Gastroesophageal sphincter (tissue), 4 donors: ENCODE measurements at regions not wholly inside any gene's neighbourhood (a gene's known extent, or its start where the extent isn't known, plus 50 kb on each side); places are given as distances from the start of the nearest gene placed in this dataset.

Source experiments
- ATAC-seq: fragments of 150-250 bp; one replicate; pipeline ENCODE4 v1.9.1; 2016; ENCODE audit warnings: mild to moderate bottlenecking, moderate library complexity
- H3K27ac ChIP-seq, 4 donors: fragments of 200-600 bp; sonication (generic) in 3 of 4; 1 replicate in 3 of 4; 2 replicates in 1 of 4; pipeline ENCODE4 v1.5.1; 2016 to 2019
- H3K27me3 ChIP-seq: fragments of 200-600 bp; sonication (generic); one replicate; pipeline ENCODE4 v1.5.1; 2019
- H3K36me3 ChIP-seq, 2 donors: fragments of 200-600 bp; sonication (generic); one replicate each; pipeline ENCODE4 v1.5.1; 2019; ENCODE audit warnings: control low read depth in 1 of 2
- H3K4me1 ChIP-seq, 3 donors: fragments of 200-600 bp; sonication (generic); 1 replicate in 2 of 3; 2 replicates in 1 of 3; pipeline ENCODE4 v1.5.1; 2016 to 2019; ENCODE audit warnings: control low read depth in 2 of 3
- H3K4me3 ChIP-seq, 2 donors: fragments of 200-600 bp; sonication (generic); one replicate each; pipeline ENCODE4 v1.5.1; 2019; ENCODE audit warnings: mild to moderate bottlenecking in 1 of 2, moderate library complexity in 1 of 2
- H3K9me3 ChIP-seq, 3 donors: fragments of 200-600 bp; sonication (generic); one replicate each; pipeline ENCODE4 v1.5.1; 2017 to 2019; ENCODE audit warnings: control low read depth in 2 of 3
- EP300 ChIP-seq: sonication (generic); formaldehyde crosslinking; IDR thresholded peaks from one replicate; pipeline ENCODE4 v1.6.1; 2017; ENCODE audit warnings: antibody characterized with exemption, mild to moderate bottlenecking
- POLR2A ChIP-seq, 2 donors: fragments of 450-650 bp; IDR thresholded peaks; one replicate each; pipeline ENCODE4 v1.6.1; 2017; ENCODE audit warnings: antibody characterized with exemption in 2 of 2, mild to moderate bottlenecking in 2 of 2, moderate library complexity in 1 of 2
- POLR2AphosphoS5 ChIP-seq: sonication (generic); formaldehyde crosslinking; IDR thresholded peaks from one replicate; pipeline ENCODE4 v1.6.1; 2017; ENCODE audit warnings: antibody characterized with exemption
- WGBS, 2 donors: methylation state at CpG; one replicate each; pipeline ENCODE4 v1.1.5; 2018; ENCODE audit warnings: low coverage in 1 of 2; 5-methylcytosine and 5-hydroxymethylcytosine counted together
- TF ChIP-seq, protein P1 (sequence below), 4 experiments: fragments of 200-600 bp in 2 of 4; fragments of 450-650 bp in 2 of 4; sonication (generic) in 1 of 4; IDR thresholded peaks; one replicate each; pipeline ENCODE4 v1.5.1; 2017 to 2019; ENCODE audit warnings: antibody characterized with exemption in 4 of 4, mild to moderate bottlenecking in 2 of 4, moderate library complexity in 2 of 4

DNA sequence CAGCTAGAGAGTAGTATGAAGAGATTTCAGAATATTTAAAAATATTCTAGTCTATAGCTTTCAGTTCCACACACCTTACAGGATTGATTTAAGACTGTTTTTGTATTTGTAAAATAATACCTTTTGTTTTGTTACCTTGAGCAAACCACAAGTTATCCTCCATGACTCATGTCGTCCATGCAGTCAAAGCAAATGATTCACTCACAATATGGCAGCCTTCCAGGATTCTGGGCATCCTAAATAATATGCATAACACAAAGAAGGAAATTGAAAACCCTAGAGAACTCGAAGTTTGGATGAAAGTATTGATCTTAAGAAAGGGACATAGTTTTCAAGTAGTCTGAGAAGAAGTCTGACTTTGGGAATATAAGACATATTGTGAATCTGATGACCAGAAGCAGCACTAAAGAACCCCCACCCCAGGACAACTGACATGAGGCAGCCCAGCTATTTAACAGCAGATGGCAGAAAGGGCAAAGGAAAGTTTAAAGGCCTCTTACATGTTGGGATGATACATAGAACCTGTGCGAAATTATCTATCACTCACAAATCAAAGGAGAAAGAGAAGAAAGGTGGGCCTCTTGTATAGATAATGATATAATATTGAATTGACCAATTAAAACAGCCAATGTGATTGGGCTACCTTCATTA, 857.9 kb downstream of the BRINP3 start:
- Histone ChIP-seq H3K4me1 (no peaks in the 10 kb centered on the region), H3K9me3 (no peaks in the 10 kb centered on the region), H3K27ac (no peak overlapping the region), H3K36me3 (no peaks in the 10 kb centered on the region), H3K4me3 (no peak overlapping the region), H3K27me3 (no peaks in the 10 kb centered on the region)
- TF ChIP-seq POLR2A (IDR thresholded peaks at IDR 0.05) (no peak), EP300 (no peak), POLR2AphosphoS5 (no peak)
- TF ChIP-seq, protein P1, sequence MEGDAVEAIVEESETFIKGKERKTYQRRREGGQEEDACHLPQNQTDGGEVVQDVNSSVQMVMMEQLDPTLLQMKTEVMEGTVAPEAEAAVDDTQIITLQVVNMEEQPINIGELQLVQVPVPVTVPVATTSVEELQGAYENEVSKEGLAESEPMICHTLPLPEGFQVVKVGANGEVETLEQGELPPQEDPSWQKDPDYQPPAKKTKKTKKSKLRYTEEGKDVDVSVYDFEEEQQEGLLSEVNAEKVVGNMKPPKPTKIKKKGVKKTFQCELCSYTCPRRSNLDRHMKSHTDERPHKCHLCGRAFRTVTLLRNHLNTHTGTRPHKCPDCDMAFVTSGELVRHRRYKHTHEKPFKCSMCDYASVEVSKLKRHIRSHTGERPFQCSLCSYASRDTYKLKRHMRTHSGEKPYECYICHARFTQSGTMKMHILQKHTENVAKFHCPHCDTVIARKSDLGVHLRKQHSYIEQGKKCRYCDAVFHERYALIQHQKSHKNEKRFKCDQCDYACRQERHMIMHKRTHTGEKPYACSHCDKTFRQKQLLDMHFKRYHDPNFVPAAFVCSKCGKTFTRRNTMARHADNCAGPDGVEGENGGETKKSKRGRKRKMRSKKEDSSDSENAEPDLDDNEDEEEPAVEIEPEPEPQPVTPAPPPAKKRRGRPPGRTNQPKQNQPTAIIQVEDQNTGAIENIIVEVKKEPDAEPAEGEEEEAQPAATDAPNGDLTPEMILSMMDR (IDR thresholded peaks at IDR 0.05) = no peak
- ATAC-seq = no peak
- 59 to 69% methylated on average over 3 of the region's 3 CpGs for WGBS, 2 donors

DNA sequence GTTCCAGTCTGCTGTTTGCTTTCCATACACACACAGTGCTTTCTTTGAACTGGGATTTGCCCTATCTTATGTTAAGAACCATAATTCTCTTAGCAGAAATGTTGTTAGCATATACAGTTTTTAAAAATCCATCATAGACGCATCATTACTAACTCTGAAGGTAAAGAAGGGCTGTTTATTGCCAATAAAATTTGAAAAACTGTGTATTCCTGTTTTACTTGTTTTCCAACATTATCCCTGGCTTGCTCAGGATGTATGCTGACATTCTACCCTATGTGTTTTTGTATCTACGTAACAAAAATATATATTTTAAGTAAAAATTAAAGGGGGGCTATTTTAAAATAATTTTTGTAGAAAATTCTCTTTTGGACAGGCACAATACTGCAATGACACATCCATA, 857.2 kb downstream of the BRINP3 start:
- 87 to 89% methylated on average over 2 of the region's 2 CpGs for WGBS, 2 donors
- no peaks in the 10 kb centered on the region for H3K36me3 ChIP-seq
- no peaks in the 10 kb centered on the region for H3K27me3 ChIP-seq
- TF ChIP-seq, protein P1 (IDR thresholded peaks at IDR 0.05) = no peak
- TF ChIP-seq POLR2A (IDR thresholded peaks at IDR 0.05) = no peak
- TF ChIP-seq POLR2AphosphoS5 = no peak
- no peak for TF ChIP-seq EP300
- H3K9me3 ChIP-seq = no peaks in the 10 kb centered on the region
- no peak for ATAC-seq
- H3K4me1 ChIP-seq = no peaks in the 10 kb centered on the region
- no peak overlapping the region for H3K4me3 ChIP-seq
- H3K27ac ChIP-seq = no peak overlapping the region

DNA sequence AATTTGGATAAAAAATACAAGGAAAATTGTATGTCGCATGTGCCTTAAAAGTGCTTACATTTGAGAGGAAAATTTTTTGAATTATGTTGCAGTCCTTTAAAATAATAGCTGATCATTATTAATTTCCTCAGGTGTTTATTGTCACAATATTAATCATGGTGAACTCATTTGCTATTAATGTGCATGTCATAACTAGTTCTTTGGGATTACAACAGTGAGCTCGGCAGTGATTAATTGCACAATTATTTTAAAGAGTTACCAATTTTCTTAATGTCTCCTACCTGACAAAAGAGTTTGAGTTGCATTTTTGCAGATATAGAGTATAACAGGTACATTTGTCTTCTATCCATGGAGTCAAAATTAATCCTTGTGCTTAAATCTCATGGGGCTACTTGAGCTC, 854.3 kb downstream of the BRINP3 start:
- no peak for ATAC-seq
- H3K27me3 ChIP-seq = no peaks in the 10 kb centered on the region
- WGBS, 2 donors = 91 to 93% methylated on average over 2 of the region's 2 CpGs

DNA sequence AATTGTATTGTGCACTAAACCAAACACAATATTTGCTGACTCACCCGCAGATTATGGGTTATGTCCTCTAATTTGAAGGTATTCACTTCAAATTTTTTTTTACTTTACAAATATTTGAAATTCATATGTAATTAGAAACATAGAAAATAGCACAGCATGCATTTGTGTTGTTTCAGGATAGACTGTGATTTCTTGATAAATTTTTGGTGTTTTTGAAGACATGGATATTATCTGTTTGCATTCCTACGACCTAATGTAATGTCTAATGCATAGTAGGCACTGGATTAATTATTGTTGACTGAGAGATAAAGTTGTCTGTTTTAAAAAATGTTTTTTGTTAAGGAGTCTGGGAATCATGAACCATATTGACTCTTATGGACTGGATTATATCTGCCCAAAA, 850.2 kb downstream of the BRINP3 start:
- H3K27ac ChIP-seq = no peak overlapping the region
- TF ChIP-seq EP300 (no peak), POLR2A (IDR thresholded peaks at IDR 0.05) (no peak), POLR2AphosphoS5 (no peak)
- TF ChIP-seq, protein P1 (IDR thresholded peaks at IDR 0.05) = no peak
- H3K36me3 ChIP-seq = no peaks in the 10 kb centered on the region
- WGBS, 2 donors = 60 to 65% methylated on average over 2 of the region's 2 CpGs
- ATAC-seq = no peak
- no peaks in the 10 kb centered on the region for H3K9me3 ChIP-seq
- no peak overlapping the region for H3K4me3 ChIP-seq
- H3K27me3 ChIP-seq = no peaks in the 10 kb centered on the region
- no peaks in the 10 kb centered on the region for H3K4me1 ChIP-seq

More for the DNA sequence above, 854.3 kb downstream of the BRINP3 start:
- Histone ChIP-seq H3K9me3 (no peaks in the 10 kb centered on the region), H3K27ac (no peak overlapping the region), H3K36me3 (no peaks in the 10 kb centered on the region), H3K4me1 (no peaks in the 10 kb centered on the region), H3K4me3 (no peak overlapping the region)
- no peak for TF ChIP-seq POLR2AphosphoS5
- TF ChIP-seq EP300 = no peak
- TF ChIP-seq POLR2A (IDR thresholded peaks at IDR 0.05) = no peak
- TF ChIP-seq, protein P1 (IDR thresholded peaks at IDR 0.05) = no peak

DNA sequence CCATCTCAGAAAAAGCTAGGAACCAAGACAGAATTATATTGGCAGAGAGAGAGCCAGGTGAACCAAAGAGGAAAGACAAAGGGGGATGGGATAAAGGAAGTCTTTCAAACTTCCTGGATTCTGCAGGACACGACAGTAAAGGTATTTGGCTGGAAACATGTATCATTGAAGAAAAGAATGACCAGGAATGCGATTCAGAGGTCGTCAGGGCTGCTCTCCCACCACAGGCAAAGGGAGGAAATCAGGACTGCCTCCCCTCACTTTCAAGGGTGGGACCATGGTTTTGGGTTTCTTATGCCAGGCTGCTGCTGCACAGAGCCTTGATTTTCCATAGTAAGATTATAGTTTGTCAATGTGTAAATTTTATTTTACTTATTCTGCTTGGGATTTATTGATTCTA, 848.8 kb downstream of the BRINP3 start:
- Histone ChIP-seq H3K9me3 (no peaks in the 10 kb centered on the region), H3K4me1 (no peaks in the 10 kb centered on the region), H3K36me3 (no peaks in the 10 kb centered on the region), H3K4me3 (no peak overlapping the region), H3K27me3 (no peaks in the 10 kb centered on the region), H3K27ac (no peak overlapping the region)
- no peak for ATAC-seq
- TF ChIP-seq, protein P1 (IDR thresholded peaks at IDR 0.05) = no peak
- no peak for TF ChIP-seq EP300
- TF ChIP-seq POLR2AphosphoS5 = no peak
- TF ChIP-seq POLR2A (IDR thresholded peaks at IDR 0.05) = no peak
- WGBS, 2 donors = 59 to 66% methylated on average over 3 of the region's 3 CpGs
